GM21825 (cell line): ENCODE measurements at regions not wholly inside any gene's neighbourhood (a gene's known extent, or its start where the extent isn't known, plus 50 kb on each side); places are given as distances from the start of the nearest gene placed in this dataset.

Experiments
- ATAC-seq: cut with Tn5 transposase; IDR thresholded peaks from one replicate; pipeline ENCODE4 v1.9.1; 2021; ENCODE audit warnings: mild to moderate bottlenecking, moderate library complexity; ENCODE audit not compliant: unreplicated experiment

DNA sequence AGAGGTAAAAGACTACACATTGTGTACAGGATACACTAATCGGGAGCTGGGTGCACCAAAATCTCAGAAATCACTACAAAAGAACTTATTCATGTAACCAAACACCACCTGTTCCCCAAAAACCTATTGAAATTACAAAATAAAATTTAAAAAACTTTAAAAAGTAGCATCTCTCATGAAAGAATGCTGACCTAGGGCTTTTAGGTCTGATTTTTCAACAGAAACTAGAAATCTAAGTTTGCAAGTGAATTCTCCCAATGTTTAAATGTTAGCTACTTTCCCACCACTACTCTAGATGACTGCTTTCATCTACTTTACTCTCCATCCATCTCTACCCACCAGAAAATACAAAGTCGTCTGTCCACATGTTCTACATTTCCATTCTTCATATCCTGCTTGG lies 1447.7 kb downstream of the RPA4 start:
- ATAC-seq, result no peak

DNA sequence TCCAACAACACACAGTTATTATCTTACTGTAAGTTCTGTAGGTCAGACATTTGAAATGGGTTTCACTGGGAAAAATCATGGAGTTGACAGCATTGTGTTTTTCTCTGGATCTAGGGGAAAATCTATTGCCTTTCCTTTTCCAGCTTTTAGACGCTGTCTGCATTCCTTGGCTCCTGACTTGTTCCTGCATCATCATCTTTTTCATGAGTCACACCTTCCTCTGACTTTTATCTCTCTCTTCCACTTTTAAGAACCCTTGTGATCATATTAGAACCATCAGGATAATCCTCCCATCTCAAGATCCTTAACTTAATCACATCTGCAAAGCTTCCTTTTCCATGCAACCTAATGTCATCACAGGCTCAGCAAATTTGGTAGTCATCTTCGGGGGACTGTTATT lies 1454.8 kb downstream of the RPA4 start:
- ATAC-seq, result no peak

DNA sequence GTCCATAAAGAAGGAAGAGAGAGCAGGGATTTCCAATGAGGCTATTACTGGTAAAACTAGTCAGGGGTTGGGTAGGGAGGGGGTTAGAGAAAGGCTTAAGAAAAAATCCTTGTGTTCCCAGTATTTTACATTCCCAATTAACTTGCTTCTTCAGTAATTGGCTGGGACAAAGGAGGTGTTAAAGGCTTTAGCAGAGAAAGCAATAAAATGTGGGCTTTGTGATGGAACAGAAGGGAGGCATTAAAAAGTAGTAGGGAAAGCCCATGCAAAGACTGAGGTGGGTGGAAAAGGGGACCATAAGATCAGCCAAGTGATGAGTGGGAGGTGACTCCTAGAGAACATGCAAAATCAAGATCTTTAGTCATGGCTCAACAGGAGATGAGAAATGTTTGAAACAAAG lies 1467.2 kb downstream of the RPA4 start:
- no peak for ATAC-seq

DNA sequence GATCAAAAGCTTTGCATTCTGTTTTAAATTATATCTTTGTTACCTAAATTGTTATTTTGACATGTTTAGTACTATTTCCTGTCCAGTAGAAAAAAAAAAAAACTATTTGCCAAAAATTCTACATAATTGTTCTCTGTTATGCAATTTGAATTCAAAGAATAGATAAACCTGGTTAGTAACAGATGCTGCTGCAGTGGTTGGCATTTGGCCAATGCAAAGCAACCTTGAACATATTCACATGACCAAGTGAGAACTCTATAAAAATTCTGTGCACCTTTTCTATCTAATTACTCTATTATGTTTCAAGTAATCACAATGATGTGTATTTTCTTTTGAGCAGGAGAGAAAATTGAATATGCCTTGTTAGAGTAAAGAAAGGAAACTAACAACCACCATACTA lies 1473.4 kb downstream of the RPA4 start:
- ATAC-seq, result no peak

DNA sequence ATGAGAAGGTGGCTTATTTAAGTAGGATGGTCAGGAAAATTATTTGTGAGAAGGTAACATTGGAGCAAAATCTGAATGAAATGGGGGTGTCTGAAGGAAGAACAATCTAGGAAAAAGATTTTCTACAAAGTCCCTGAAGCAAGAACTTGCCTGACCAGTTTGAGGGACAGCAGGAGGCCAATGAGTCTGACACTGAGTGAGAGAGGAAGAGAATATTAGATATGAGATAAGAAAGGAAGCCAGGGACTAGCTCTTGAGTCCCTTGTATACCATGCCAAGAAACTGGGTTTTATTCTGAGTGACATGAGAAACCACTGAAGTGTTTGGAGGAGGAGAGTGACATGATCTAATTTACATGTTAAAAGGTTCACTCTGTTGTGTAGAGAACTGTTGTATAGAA lies 1478.9 kb downstream of the RPA4 start:
- ATAC-seq, result no peak

DNA sequence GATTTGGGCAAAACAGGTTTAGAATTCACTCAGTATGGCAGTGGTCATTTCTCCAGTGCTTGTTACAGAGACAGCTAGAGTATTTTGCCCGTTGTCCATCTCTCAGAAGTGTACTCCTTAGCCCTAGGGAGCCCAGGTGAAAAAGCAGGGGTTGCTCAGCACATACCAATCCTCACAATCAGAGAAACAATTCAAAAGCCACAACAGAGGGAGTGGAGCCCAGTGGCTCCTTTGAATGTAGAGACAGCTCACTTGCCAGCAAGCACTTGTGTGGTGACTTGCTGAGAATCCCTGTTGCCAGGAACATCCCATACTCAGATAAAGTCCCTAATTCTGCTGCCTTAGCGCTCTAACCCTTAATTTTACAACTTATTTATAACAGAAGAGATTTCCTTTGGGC lies 1488.3 kb downstream of the RPA4 start:
- ATAC-seq, result no peak

DNA sequence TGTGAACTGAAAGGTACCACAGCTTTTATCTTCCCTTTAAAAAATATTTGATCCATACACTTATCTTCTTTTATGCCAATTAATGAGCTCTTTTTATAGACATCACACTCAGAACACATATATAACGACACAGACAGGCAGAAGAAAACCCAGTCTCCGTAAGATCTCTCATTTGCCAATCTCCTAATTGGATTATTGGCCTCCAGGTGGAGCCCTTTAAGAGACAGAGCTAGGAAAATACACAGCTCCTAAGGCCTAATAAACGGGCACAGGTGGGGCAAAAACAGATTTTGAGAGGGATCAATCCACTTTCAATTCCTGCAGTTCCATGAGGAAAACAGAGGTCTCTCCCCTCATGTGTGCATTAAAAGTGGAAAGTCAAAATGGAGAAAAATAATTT lies 1495.4 kb downstream of the RPA4 start:
- no peak for ATAC-seq

DNA sequence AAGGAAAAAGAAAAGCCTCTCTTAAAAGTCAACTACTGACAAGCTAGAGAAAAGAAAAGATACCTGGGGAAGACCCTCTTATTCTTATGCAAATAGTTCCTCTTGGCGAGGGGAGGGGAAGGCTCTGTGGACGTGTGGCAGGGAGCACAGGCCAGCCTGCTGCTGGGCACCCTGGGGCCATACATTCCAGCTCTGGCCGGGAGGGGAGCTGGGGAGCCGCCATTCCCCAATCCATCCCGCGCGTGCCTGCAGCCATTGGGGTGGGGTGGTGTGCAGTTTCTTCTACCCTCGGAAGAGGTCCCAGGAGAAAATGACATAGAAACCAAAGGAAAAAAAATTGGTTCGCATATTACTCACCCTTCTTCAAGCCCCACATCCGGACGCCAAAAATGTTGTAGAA lies 1496.4 kb downstream of the RPA4 start:
- no peak for ATAC-seq

DNA sequence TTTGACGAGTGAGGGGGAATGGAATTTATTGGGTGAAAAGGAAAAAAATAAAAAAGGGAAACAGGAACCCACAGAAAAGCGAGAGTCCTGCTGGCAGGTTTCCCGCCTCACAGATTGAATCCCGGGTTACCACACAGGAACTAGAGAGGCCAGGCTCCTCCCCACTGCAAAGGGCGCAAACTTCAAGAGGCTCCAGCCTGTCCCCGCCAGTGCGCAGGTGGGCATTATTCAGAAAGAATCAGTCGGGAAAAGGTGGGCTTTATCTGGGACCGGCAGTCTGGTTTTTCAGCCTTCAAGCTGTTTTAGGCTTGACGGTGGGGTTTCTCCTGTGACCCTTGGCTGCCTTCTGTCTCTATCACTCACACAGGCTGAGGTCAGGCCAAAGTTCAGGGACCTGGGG lies 1496.8 kb downstream of the RPA4 start:
- ATAC-seq, result no peak

DNA sequence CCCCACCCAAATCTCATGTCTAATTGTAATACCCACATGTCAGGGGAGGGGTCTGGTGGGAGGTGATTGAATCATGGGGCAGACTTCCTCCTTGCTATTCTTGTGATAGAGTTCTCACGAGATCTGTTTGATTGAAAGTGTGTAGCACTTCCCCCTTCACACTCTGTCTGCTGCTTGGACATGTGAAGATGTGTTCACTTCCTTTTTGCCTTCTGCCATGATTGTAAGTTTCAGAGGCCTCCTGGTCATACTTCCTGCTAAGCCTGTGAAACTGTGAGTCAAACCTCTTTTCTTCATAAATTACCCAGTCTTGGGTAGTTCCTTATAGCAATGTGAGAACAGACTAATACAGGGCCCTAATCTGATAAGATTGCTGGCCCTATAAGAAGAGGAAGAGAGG lies 1514.8 kb downstream of the RPA4 start:
- ATAC-seq, result no peak

DNA sequence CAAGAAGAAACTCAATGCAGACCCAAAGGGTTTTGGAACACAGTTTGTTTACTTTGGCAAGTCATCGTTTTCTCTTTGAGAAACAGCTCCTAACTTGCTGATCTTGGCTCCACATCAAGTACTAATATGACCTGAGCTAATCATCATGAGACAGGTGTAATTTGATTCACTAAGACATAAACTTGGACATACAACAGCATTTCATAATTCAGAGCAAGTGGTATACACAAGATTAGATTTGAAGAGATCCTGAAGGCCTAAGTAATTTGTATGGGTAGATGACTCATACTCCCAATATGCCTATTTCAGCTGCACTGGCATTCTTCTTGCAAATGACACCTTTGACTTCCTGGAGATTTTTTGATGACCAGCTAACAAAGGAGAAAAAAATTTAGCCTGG lies 1521.7 kb downstream of the RPA4 start:
- no peak for ATAC-seq

DNA sequence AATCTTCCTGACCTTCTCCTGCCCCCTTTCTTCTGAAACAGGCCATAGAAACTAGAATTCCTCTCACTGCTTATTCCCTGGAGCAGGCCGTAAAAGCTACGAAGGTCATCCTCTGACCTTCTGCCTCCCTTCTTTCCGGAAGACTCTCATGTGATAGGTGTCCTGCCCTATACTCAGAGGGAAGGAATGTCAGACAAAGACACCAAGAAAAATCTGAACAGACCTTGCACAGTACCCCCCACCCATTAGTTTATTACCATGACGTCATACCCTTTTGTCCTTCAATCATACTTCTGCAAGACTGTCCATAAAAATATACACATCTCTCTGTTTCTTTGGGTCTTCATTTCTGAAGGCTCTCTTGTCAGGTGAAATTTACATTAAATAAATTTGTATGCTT lies 1523.9 kb downstream of the RPA4 start:
- no peak for ATAC-seq

DNA sequence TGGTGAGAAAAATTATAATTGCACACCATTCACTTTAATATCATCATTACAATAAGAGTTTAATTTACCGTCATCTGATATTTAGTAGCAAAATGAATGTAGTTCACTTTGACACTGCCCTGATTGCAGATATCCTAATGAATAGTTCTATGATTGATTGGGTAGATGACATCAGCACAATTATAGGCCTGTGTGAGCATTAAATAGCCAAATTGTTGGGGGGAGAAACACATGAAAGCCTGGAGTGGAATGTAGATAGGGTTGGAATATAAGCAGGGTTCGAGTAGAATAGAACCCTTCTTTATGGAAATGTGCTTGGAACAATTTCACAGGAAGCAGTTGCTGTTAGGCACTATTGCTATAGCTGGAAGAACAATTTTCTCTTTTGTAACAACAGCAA lies 1526.2 kb downstream of the RPA4 start:
- no peak for ATAC-seq

DNA sequence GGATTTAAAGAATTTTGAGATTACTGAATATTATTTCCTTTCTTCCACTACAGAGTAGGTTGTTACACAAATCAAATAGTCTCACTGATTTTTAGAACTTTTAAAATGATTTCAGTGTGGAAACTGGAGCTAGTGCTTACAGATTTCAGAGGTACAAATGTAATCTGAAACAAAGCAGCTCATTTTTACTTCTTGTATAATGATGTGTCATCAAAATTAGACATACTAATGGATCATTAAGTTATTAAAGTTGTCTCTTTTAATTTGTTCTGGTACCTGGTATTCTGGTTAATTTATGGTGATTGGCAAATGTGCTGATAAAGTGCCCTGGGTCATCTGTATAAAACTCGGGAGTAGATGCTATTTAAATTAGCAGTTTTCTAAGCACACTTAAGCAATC lies 1528.3 kb downstream of the RPA4 start:
- ATAC-seq, result no peak

DNA sequence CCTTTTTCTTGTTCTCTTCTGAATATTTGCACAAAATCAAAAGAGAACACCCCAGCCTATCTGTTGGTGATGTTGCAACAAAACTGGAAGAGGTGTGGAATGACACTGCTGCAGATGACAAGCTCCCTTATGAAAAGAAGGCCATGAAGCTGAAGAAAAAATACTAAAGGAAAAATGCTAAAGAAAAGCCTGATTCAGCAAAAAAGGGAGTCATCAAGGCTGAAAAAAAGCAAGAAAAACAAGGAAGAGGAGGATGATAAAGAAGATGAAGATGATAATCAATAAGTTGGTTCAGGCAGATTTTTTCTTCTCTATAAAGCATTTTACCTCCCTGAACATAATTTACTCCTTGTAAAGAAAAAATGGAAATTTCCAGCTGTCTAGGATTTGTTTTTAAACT lies 1538.8 kb downstream of the RPA4 start:
- ATAC-seq, result no peak

DNA sequence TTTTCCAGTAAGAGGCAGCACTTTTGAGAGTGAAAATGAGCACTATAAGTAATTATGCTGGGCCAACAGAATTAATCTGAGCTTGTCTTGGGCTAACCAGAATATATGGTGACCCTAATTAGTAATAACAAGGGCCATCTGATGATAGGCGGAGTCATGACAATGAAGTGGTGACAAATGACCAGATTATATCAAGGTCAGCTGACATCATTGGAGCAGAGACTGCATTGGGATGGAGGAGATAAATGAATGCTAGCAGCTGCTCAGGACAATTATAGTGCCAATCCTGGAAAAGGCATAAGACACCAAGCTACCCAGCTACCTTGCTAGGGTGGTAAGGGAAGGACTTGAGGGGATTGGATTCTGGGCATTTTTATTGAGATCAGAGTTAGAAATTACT lies 1548.7 kb downstream of the RPA4 start:
- no peak for ATAC-seq

DNA sequence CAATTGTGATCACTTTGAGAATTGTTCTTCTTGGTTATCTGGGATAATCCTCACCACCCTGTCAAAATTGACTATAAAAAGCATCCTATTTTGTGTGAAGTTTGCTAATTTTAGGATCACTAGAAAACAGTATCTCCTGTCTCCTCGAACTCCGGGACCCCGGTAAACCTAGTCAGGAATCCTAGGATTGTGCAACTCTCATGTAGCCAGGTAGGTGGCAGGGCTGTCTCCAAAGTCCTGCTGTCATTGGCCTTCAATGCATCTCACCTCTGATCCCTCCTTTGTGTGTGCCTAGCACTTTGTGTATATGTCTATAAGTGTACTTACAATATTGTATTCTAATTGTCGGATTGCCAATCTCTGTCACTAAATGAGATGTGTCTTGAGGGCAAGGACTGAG lies 1564.8 kb downstream of the RPA4 start:
- no peak for ATAC-seq

DNA sequence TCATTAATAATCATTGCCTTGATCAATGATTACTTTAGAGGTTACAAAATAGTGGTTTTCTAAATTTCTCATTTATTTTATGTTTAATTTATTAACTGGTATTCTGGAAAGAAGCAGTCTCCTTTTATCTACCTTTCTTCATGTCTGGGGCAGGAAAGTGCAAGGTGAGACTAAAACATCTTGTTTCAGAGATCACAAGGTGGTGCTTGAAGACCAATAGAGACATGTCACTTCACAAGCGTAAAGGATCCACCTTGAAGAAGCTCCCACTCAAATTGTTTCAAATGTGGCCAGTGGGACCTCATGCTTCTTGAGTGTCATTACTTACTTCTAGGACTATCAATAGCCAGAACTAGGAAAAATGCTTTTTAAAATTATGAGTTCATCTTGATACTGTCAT lies 1568.7 kb downstream of the RPA4 start:
- no peak for ATAC-seq

DNA sequence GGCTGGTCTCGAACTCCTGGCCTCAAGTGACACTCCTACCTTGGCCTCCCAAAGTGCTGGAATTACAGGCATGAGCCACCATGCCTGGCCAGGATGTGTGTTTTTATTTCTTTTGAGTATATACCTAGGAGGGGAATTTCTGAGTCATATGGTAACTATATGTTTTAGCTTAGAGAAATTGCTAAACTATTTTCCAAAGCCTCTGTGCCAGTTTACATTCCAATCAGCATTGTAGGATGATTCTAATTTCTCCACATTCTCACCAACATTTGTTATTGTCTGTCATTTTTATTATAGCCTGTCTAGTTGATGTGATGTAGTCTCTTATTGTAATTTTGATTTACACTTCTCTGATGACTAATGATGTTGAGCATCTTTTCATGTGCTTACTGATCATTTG lies 1576.0 kb downstream of the RPA4 start:
- no peak for ATAC-seq

DNA sequence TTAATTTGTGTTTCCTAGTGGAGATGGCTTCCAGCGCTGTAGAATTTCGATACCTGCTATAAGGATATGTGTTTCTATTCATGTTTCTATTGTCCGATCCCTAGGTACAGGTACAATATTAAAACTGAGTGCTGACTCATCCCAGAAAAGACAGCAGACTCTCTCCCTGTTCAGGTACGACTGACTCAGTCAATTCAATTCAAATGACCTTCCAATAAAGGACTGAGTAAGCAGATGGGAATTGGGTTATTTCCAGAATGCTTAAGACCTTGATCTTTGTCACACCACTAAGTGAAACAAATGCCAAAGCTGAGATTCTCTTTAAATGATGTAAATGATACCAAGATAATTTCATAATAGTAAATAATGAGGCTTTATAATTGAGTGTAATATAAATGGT lies 1596.9 kb downstream of the RPA4 start:
- ATAC-seq, result no peak

DNA sequence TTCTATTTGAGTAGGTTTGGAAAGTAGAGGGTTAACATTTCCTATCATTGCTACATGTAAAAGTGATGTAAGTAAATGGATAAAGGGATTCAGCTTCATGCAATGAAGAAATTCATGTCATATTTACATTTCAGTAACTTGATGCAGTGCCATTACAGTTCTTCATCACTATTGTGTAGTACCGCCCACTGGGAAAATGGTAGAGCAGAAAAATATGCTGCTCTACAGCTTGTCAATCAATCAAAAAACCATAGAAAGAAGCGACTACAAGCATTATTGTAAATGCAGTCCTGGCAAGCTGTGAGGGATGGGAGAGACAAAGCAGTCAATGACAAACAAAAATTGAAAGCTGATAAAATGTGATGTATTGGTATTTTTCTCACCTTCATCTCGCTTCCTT lies 1597.9 kb downstream of the RPA4 start:
- ATAC-seq, result no peak

DNA sequence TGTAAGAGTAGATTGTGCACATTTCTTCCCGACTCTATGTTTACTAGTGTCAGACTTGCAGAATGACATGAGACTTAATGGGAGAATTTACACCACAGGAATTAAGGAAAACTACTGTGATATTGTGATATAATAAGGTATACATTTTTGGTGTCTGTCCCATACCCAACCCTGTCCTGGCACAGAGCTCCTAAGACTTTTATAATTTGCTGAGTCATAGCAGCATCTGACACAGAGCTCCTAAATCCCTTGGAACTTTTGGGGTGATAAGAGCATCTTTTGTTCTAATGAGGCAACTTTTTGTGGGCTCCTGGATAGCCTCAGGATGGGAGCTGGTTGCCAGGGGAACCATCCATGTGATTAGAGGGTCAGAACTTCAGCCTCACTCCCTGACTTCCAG lies 1607.0 kb downstream of the RPA4 start:
- ATAC-seq, result no peak

DNA sequence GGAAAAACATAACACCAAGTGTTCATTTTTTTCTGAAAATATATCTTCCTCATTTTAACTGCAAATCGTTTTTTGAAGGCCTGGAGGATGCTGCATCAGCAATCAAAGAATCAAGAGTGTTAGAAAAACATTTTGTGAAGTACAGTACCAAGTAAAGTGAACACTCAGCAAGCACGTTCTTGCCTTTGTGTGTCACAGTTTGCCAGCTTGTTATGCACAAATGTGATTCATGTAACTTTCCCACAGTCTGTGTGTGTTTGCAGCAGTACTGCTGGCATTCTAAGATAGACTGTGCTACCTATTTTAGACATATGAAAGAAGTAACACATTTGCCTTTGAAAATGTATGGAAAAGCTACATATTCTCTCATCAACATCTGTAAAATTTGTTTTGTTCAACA lies 1617.7 kb downstream of the RPA4 start:
- no peak for ATAC-seq

DNA sequence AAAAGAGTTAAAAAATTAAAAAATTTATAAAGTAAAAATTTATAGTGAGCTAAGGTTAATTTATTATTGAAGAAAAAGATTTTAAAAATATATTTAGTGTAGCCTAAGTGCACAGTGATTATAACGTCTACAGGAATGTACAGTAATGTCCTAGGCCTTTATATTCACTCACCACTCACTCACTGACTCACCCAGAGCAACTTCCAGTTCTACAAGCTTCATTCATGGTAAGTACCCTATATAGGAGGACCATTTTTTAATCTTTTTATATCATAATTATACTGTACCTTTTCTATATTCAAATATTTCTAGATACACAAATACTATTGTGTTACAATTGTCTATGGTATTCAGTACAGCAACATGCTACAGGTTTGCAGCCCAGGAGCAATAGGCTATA lies 1623.2 kb downstream of the RPA4 start:
- no peak for ATAC-seq
